Stimulated activated memory B cell treated with anti-CD40 and anti-IgM and Interleukin-4, amounts not matched to agents 10 μg/mL and 1 μg/mL and 100 μg/mL, for 72 hours (primary cell): ENCODE measurements at regions not wholly inside any gene's neighbourhood (a gene's known extent, or its start where the extent isn't known, plus 50 kb on each side); places are given as distances from the start of the nearest gene placed in this dataset.
"Not testable (repeated sequence)": the region's sequence is repeated elsewhere in the genome, so short reads cannot be mapped to it uniquely, and the experiment has no call there.

Experiments
- ATAC-seq: fragments of 150-1000 bp; cut with Tn5 transposase; 2 replicates; pipeline ENCODE4 v1.10.0; 2021
- H3K27ac Mint-ChIP-seq: one replicate; pipeline ENCODE4 v1.8.0; 2022; ENCODE audit warnings: mild to moderate bottlenecking, mixed read lengths
- H3K27me3 Mint-ChIP-seq: one replicate; pipeline ENCODE4 v1.8.0; 2022; ENCODE audit warnings: mixed read lengths
- H3K36me3 Mint-ChIP-seq: one replicate; pipeline ENCODE4 v1.8.0; 2022; ENCODE audit warnings: mixed read lengths
- H3K4me1 Mint-ChIP-seq: one replicate; pipeline ENCODE4 v1.8.0; 2022; ENCODE audit warnings: mixed read lengths
- H3K4me3 Mint-ChIP-seq: one replicate; pipeline ENCODE4 v1.8.0; 2022; ENCODE audit warnings: mild to moderate bottlenecking, moderate library complexity, mixed read lengths
- H3K9me3 Mint-ChIP-seq: one replicate; pipeline ENCODE4 v1.8.0; 2022; ENCODE audit warnings: mixed read lengths

DNA sequence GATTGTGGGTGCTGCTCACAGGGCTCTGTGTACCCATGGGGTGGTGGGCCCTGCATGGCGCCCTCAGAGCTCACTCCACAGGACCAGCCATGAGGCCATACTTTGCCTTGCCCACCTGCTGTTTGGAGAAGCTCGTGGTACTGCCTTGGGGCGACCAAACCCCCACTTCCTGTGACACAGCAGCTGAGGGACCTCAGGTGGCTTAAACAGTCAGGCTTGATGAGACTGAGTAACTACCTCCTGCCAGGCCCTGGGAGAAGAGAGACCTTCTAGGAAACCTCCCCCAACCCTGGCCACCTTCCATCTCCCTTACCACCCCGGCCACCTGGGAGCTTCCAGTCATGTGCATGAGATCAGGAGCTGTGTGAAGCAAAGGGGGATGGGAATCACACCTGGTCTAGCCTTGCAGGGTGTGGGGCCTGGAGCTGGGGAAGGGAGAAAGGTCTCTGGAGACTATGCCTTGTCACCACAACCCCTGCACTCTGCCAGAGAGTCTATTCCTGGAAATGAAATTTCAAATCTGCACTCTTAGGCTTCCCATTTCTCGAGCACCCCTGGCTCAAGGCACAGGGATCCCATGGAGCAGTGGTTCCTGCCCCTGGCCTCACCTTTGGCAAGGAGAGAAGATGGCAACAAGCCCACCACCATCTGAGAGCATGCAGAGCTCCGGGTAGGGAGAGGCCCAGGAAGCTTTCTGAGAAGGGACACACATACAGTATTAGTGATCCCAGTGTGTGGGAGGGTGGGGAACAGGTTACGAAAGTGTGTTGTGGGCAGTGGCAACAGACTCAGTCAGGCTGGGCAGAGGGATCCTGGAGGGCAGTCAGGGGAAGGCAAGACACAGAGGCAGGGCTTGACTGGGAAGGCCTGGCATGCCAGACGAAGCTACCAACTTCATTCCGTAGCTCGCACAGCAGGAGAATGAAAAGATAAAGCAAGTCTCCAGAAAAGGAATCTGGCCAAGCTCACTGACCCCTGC lies 125.0 kb downstream of the URI1 start:
- no peak for ATAC-seq
- Mint-ChIP-seq H3K27me3 (peaks cover 5% of the 10 kb centered on the region), H3K36me3 (no peaks in the 10 kb centered on the region), H3K4me3 (no peak overlapping the region), H3K4me1 (no peaks in the 10 kb centered on the region), H3K27ac (no peak overlapping the region), H3K9me3 (peaks cover 13% of the 10 kb centered on the region)

DNA sequence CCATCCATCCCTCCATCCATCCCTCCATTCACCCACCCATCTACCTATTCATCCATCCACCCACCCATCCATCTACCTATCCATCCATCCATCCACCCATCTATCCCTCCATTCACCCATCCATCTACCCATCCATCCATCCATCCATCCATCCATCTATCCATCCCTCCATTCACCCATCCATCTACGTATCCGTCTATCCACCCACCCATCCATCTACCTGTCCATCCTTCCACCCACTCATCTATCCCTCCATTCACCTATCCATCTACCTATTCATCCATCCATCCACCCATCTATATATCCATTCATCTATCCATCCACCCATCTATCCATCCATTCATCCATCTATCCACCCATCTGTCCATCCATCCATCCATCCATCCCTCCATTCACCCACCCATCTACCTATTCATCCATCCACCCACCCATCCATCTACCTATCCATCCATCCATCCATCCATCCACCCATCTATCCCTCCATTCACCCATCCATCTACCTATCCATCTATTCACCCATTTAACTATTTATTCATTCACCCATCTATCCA lies 126.0 kb downstream of the URI1 start:
- H3K9me3 Mint-ChIP-seq = peaks cover 13% of the 10 kb centered on the region
- not testable (repeated sequence) for H3K4me3 Mint-ChIP-seq, H3K27ac Mint-ChIP-seq, ATAC-seq, H3K36me3 Mint-ChIP-seq, H3K4me1 Mint-ChIP-seq, H3K27me3 Mint-ChIP-seq

DNA sequence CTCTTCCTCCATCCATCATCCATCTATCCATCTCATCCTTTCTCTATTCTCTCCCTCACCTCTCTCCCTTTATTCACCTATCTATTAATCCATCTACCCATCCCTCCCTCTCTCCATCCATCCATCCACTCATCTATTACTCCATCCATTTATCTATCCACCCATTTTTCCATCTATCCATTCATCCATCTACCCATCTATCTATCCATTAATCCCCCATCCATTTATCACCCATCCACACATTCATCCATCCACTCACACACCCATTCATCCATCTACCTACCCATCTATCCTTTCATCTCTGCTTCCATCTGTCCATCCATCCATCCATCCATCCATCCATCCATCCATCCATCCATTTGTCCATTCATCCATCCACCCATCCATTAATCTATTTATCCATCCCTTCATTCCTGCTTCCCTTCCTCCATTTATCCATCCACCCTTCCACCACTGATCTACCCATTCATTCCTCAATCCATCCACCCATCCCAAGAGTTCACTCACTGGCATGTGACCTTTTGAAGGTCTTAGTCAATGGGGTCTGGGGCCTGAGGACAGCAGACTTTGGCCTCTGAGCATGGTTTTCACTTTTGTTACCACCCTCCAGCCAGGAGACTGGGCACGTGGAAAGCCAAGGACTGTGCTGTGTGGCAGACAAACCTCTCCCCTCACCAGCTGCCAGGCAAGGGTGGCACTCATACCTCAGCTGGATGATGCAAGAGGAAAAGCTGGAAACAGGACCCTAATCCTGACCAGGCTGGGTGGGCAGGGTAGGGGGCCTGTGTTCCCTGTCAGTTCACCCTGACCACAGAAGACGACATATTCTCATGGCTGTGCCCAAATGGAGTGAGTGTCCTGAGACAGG lies 126.7 kb downstream of the URI1 start:
- Mint-ChIP-seq H3K27ac (no peak overlapping the region), H3K9me3 (peaks cover 13% of the 10 kb centered on the region), H3K4me1 (no peaks in the 10 kb centered on the region), H3K36me3 (no peaks in the 10 kb centered on the region), H3K27me3 (no peaks in the 10 kb centered on the region), H3K4me3 (no peak overlapping the region)
- no peak for ATAC-seq

DNA sequence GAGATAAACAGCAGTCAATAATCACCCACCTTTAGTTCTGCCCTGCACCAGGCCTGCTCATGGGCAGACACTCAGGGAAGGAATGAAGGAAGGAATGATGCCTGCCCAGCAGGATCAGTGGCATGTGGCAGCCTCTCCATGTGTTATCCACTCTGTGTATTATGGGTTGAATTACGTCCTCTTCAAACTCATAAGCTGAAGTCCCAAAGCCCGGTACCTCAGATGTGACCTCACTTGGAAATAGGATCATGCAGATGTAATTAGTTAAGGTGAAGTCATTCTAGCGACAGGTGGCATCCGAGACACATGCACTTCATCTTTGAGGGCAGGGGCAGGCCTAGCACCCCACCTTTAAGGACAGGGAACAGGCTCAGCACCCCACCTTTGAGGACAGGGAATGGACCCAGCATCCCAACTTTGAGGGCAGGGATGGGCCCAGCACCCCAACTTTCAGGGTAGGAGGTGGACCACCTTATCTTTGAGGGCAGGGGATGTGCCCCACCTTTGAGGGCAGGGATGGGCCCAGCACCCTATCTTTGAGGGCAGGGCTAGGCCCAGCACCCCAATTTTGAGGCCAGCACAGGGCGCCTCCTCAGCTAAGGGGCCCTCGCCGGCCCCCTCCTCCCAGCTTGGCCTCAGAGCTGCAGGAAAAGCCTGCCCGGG lies 127.6 kb downstream of the URI1 start:
- Mint-ChIP-seq H3K4me3 (no peak overlapping the region), H3K9me3 (peaks cover 13% of the 10 kb centered on the region), H3K27me3 (no peaks in the 10 kb centered on the region), H3K4me1 (no peaks in the 10 kb centered on the region), H3K36me3 (no peaks in the 10 kb centered on the region), H3K27ac (no peak overlapping the region)
- no peak for ATAC-seq

DNA sequence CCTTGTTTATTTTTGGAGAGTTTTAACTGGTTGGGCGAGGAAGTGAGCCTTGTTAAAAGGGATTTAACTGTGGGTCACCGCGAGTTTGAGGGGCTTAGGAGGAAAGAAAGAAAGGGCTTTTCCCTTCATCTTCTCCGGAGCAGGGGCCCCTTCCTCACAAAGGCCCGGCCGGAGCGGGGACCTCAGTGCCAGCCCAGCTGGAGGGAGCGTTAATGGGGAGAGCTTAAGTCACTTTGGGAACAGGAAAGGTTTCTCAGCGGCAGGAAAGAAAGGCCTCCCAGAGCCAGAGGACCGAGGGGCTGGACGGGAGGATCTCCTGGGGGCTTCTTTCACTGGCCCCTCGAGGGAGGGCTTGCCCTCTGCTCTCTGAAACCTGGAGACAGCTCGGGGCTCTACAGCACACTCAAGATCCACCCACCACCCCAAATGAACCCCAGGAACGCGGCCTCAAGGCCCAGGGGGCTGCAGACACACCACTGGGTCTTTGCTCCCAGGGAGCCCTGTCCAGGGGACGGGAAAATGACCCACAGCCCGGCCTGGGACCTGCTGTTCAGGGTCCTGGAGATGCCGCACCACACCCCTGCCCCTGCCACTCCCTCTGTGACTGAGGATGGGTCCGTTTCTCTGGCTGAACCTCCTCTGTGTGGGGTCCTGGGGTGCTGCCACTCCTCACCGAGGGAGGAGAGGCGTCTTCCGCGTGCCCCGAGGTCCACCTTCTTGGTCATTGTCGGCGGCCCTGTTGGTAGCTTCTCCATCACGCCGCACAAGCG lies 128.3 kb downstream of the URI1 start:
- no peak for ATAC-seq
- no peaks in the 10 kb centered on the region for H3K4me1 Mint-ChIP-seq
- no peaks in the 10 kb centered on the region for H3K36me3 Mint-ChIP-seq
- peaks cover 13% of the 10 kb centered on the region for H3K9me3 Mint-ChIP-seq
- H3K27ac Mint-ChIP-seq = no peak overlapping the region
- no peaks in the 10 kb centered on the region for H3K27me3 Mint-ChIP-seq
- no peak overlapping the region for H3K4me3 Mint-ChIP-seq

DNA sequence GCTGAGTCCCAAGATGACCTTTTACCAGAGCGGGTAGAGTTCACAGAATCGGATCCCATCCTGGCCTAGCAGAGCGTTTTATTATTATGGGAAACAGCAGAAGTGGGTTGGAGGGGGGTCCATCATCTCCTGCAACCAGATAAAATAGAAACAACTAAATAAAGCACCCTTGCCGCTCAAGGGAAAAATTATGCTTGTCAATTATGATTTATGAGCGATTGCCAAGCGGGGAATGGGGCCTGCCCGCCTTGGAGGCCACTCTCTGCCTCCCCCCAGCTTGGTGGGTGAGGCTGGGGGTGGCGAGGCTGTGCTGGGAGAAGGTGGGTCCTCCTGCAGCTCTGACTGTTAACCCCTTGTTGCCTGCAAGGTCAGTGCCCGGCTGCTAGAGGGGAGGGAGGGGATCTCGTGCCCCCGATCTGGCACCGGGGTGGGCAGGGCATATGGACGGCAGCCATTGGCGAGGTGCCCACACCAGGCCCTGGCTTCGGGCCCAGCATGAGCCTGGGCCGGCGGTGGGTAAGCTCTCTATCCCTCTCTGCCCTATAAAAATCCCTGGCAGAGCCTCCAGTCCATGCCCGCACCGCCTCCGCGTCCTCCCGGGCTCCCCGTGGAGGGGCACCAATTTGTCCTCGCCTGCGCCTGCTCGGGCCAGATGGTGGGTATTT lies 129.1 kb downstream of the URI1 start:
- Mint-ChIP-seq H3K4me1 (no peaks in the 10 kb centered on the region), H3K9me3 (peaks cover 13% of the 10 kb centered on the region), H3K27me3 (peaks cover 7% of the 10 kb centered on the region), H3K36me3 (no peaks in the 10 kb centered on the region), H3K4me3 (no peak overlapping the region), H3K27ac (no peak overlapping the region)
- ATAC-seq = no peak

DNA sequence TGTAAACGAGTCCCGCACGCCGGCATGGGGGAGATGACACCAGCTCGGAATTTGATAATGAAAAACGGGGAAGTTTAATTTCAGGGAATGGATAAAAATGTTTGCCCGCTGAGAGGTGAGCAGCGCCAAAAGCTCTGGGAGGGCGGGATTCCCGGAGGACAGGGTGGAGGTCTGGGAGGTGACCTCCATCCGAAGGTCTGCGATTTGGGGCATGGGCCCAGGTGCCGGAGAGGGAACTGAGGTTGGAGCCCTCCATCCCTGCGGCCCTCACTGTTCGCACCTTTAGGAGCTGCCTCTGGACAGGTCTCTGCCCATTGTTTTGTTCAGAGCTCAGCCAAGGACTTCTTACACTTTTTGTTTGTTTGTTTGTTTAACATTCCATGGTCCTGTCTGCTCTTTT lies 129.8 kb downstream of the URI1 start:
- Mint-ChIP-seq H3K4me3 (no peak overlapping the region), H3K9me3 (peaks cover 13% of the 10 kb centered on the region), H3K27me3 (peaks cover 10% of the 10 kb centered on the region), H3K27ac (no peak overlapping the region), H3K36me3 (no peaks in the 10 kb centered on the region), H3K4me1 (no peaks in the 10 kb centered on the region)
- ATAC-seq = no peak

DNA sequence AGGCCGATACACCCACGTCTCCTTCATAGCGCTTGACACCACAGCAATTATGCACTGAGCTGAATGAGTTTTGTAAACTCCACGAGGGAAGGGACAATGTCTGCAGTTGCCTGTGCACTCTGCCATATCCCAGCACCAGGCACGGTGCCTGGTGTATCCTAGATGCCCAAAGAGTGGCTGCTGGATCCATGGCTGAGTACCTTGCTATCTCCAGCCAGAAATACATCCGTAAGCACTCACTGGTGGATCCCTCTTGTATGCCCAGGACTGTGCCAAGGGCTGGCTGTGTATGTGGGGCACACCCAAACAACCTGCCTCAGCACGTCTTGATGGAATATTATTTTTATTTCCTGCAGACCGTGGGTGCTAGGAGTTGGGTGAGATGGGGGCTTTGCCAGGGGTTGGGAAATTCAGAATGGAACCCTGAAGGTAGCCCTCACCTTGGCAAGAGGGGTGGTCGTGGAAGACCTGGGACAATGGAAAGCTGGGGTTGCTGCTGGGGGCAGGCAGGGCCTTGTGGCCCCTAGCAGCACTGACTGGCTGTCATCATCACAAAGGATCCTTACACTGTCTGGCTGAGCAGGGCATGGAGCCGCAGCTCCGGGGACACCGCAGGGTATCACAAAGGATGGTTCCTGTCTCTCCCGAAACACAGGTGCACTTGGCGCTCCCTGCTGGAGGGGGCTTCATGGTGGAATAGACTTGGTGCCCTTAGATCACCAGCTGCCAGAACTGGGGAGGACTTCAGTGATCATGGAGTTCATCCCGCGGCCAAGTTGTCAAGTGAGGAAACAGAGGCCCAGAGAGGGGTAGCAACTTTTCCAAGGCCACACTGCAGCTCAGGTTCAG lies 131.3 kb downstream of the URI1 start:
- Mint-ChIP-seq H3K36me3 (no peaks in the 10 kb centered on the region), H3K27me3 (peaks cover 18% of the 10 kb centered on the region), H3K4me1 (no peaks in the 10 kb centered on the region), H3K4me3 (no peak overlapping the region), H3K27ac (no peak overlapping the region), H3K9me3 (peaks cover 9% of the 10 kb centered on the region)
- no peak for ATAC-seq

DNA sequence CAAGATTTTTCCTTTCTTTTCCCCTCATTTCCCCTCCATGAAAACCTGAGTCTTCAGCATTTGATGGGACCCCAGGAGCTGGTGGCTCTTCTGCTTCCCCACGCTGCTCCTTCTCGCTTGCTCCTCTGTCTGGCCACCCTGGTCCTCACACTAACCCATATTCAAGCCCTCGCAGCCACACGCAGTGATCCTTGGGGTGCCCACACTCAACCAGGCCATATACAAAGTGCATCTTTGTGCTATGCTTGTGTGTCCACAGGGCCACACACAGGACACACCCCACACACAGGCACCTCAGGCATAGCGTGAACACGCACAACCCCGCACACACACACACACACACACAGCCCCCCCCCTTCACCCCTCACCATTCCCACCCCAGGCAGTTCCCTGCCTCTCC lies 132.1 kb downstream of the URI1 start:
- Mint-ChIP-seq H3K4me1 (no peaks in the 10 kb centered on the region), H3K4me3 (no peak overlapping the region), H3K36me3 (no peaks in the 10 kb centered on the region), H3K9me3 (peaks cover 3% of the 10 kb centered on the region), H3K27me3 (peaks cover 23% of the 10 kb centered on the region), H3K27ac (no peak overlapping the region)
- no peak for ATAC-seq

DNA sequence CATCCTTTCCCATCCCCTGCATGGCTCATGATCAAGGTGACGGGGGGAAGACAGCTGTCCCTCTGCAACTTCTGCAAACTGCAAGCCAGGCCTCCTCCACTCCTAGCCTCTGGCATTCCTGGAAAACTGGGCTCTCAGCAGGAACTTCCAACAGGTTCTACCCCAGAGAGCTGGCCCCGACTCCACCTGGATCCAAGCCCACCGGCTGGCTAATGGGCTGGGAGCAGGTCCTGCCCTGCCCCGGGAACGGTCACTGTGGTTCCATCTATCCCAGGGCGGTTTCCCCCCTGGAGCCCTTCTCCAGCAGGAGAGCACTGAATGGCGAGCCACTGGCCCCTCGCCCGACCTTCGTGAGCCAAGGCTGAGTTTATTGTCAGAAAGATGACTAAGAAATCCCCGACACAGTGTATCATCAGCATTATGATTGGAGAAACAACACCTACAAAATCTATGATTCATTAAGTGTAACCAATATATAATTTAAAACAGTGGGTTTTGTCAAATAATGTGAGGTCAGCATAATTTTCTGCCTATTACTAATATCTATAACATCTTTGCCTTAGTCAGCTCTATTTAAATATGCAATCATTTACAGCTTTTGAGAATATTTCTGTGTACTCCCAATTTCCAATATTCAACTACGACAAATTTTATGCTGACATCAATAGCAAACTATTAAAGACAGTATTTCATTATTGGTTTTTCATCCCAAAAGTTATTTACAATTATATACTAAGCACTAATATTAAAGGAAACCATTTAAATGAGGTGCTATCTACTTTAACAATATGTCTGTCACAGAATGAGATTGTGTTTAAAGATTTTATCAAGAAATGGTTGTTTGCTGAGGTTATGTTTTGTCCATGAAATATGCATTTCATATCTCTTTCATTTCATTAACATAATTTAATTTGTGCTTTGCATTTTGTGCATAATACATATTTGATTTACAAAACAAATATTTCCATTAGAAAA lies 133.0 kb downstream of the URI1 start:
- ATAC-seq = no peak
- Mint-ChIP-seq H3K4me3 (no peak overlapping the region), H3K4me1 (no peaks in the 10 kb centered on the region), H3K27ac (no peak overlapping the region), H3K9me3 (peaks cover 3% of the 10 kb centered on the region), H3K36me3 (no peaks in the 10 kb centered on the region), H3K27me3 (peaks cover 33% of the 10 kb centered on the region)

DNA sequence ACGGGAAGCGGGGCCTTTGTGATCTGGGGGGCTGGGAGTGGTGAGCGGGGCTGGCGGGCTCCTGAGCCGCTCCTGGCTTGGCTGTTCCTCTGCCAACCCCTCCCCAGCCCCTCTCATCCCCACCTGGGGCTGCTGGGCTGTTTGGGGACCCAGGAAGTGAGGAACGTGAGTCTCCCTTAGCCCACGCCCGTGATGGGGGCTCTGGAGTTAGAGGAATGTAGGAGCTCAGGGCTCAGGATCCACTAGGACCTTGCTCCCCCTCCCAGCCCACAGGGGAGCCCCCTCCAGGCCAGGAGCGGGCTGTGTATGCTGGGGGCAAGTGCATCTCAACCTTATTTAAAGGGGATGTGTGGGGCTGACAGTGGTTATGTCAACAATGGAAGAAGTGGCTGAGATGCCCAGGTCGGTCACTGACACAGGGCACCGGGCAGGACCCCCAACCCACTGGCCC lies 134.1 kb downstream of the URI1 start:
- no peaks in the 10 kb centered on the region for H3K4me1 Mint-ChIP-seq
- H3K9me3 Mint-ChIP-seq = peaks cover 3% of the 10 kb centered on the region
- H3K36me3 Mint-ChIP-seq = no peaks in the 10 kb centered on the region
- H3K27ac Mint-ChIP-seq = no peak overlapping the region
- H3K27me3 Mint-ChIP-seq = peaks cover 43% of the 10 kb centered on the region
- no peak overlapping the region for H3K4me3 Mint-ChIP-seq
- ATAC-seq = no peak
